Progenitor cell of endocrine pancreas (in vitro differentiated cells): ENCODE measurements at regions not wholly inside any gene's neighbourhood (a gene's known extent, or its start where the extent isn't known, plus 50 kb on each side); places are given as distances from the start of the nearest gene placed in this dataset.

Source experiments
- DNase-seq: peaks from one replicate; pipeline ENCODE4 v3.0.0; 2021; ENCODE audit warnings: low spot score; ENCODE audit not compliant: unreplicated experiment
- H3K27ac Mint-ChIP-seq: 2 replicates; pipeline ENCODE4 v1.8.0; 2021; ENCODE audit warnings: mild to moderate bottlenecking, moderate library complexity, mixed read lengths
- H3K27me3 Mint-ChIP-seq: 2 replicates; pipeline ENCODE4 v1.8.0; 2021; ENCODE audit warnings: mixed read lengths
- H3K36me3 Mint-ChIP-seq: 2 replicates; pipeline ENCODE4 v1.8.0; 2022; ENCODE audit warnings: mixed read lengths; ENCODE audit not compliant: insufficient read depth
- H3K4me1 Mint-ChIP-seq: 2 replicates; pipeline ENCODE4 v1.8.0; 2021; ENCODE audit warnings: low read depth, mixed read lengths
- H3K4me3 Mint-ChIP-seq: 2 replicates; pipeline ENCODE4 v1.8.0; 2021; ENCODE audit warnings: low read depth, mild to moderate bottlenecking, moderate library complexity, mixed read lengths
- H3K9me3 Mint-ChIP-seq: 2 replicates; pipeline ENCODE4 v1.8.0; 2021; ENCODE audit warnings: low read depth, mixed read lengths
- CTCF ChIP-seq: fragments of 200-600 bp; sonication (generic); IDR thresholded peaks from one replicate; pipeline ENCODE4 v1.5.0; 2021; ENCODE audit warnings: antibody characterized with exemption, mild to moderate bottlenecking; ENCODE audit not compliant: unreplicated experiment

- no peaks in the 10 kb centered on the region for H3K27me3 Mint-ChIP-seq
- H3K4me1 Mint-ChIP-seq: peaks cover 20% of the 10 kb centered on the region
- DNase-seq: no peak
- TF ChIP-seq CTCF: no peak
- no peaks in the 10 kb centered on the region for H3K9me3 Mint-ChIP-seq
- no peak overlapping the region for H3K27ac Mint-ChIP-seq
- no peaks in the 10 kb centered on the region for H3K36me3 Mint-ChIP-seq
- no peak overlapping the region for H3K4me3 Mint-ChIP-seq
Observed at GRCh38 chr13:22130254-22130653, 459.4 kb downstream of the FGF9 start.

- TF ChIP-seq CTCF: no peak
- Mint-ChIP-seq H3K27me3 (no peaks in the 10 kb centered on the region), H3K9me3 (no peaks in the 10 kb centered on the region), H3K36me3 (no peaks in the 10 kb centered on the region), H3K4me3 (no peak overlapping the region), H3K27ac (no peak overlapping the region), H3K4me1 (peaks cover 24% of the 10 kb centered on the region)
- no peak for DNase-seq
Observed at GRCh38 chr13:22134261-22134660, 463.4 kb downstream of the FGF9 start.

GRCh38 chr13:22135446-22135845 lies 464.6 kb downstream of the FGF9 start:
- Mint-ChIP-seq H3K36me3 (no peaks in the 10 kb centered on the region), H3K4me1 (peaks cover 30% of the 10 kb centered on the region), H3K27ac (peak overlapping the region; percentile 21), H3K9me3 (no peaks in the 10 kb centered on the region), H3K27me3 (no peaks in the 10 kb centered on the region), H3K4me3 (no peak overlapping the region)
- TF ChIP-seq CTCF: no peak
- no peak for DNase-seq

- H3K27me3 Mint-ChIP-seq: no peaks in the 10 kb centered on the region
- H3K36me3 Mint-ChIP-seq: no peaks in the 10 kb centered on the region
- H3K9me3 Mint-ChIP-seq: peaks cover under 1% of the 10 kb centered on the region
- no peak overlapping the region for H3K4me3 Mint-ChIP-seq
- peaks cover 31% of the 10 kb centered on the region for H3K4me1 Mint-ChIP-seq
- no peak for TF ChIP-seq CTCF
- no peak for DNase-seq
- H3K27ac Mint-ChIP-seq: no peak overlapping the region
Observed at GRCh38 chr13:22137361-22138050, 466.6 kb downstream of the FGF9 start.

GRCh38 chr13:22138947-22139346 lies 468.1 kb downstream of the FGF9 start:
- Mint-ChIP-seq H3K9me3 (peaks cover 11% of the 10 kb centered on the region), H3K36me3 (no peaks in the 10 kb centered on the region), H3K4me1 (peaks cover 23% of the 10 kb centered on the region), H3K27ac (no peak overlapping the region), H3K4me3 (no peak overlapping the region), H3K27me3 (no peaks in the 10 kb centered on the region)
- no peak for TF ChIP-seq CTCF
- no peak for DNase-seq
